HG03066 (cell line): ENCODE measurements at regions not wholly inside any gene's neighbourhood (a gene's known extent, or its start where the extent isn't known, plus 50 kb on each side); places are given as distances from the start of the nearest gene placed in this dataset.

ENCODE experiments used
- ATAC-seq: cut with Tn5 transposase; IDR thresholded peaks from one replicate; pipeline ENCODE4 v1.9.1; 2021; ENCODE audit warnings: low read depth; ENCODE audit not compliant: unreplicated experiment

DNA sequence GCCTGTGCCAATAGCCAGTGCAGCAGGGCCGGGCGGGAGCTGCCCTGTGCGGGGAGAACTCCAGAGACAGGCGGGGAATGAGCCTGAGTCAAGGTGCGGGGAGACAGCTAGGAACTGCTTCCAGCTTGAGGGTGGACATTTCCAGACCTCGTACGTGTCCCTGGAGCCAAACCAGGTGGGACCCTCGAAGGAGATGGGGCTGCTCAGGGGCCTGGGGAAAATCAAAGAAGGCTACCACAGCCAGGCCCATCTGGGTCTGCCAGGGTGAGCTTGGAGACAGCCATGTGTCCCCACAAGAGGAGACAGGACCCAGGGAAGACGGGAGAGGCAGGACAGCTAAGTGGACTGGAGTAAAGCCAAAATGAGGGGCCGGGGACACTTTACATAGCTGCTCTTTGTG, 504.9 kb upstream of the MGMT start:
- ATAC-seq, result no peak

DNA sequence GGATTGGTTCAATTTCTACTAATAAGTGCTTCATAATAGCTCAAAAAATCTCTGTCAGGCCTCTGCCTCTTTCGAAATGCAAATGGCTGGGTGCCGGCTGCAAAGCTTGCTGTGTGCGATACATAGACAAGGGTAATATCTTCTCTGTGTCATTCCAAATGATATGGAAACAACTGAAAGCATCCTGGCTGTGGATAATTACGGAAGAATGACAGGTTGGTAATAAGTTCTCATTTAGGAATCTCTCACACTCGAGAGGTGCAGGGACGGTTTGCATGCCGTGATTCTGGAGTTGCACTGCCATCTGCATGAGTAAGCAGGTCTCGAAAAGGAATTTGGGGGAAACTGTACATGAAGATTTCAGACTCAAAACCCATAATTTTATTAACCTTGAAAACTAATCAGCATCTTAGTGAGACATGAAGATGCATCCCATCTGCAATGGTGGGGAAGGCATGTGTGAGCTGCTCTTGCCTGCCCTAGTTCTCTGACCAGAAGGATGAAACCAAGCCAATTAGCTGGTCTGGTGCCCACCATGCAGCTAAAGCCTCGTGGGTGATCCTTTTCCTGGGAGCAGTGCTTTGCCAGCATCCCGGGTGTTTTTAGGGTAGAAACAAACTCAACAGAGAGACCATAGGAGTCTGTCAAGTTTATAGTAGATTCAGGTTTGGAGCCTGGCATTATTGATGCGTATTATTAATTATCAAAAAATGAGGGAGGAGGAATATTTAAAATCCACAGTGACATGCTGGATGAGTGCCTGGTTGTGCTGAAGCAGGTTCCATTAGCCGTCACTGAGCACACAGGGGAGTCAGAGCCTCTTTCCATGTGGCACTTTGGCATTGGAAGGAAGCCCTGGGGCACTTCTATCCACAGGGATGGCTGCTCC, 503.6 kb upstream of the MGMT start:
- ATAC-seq, result no peak

DNA sequence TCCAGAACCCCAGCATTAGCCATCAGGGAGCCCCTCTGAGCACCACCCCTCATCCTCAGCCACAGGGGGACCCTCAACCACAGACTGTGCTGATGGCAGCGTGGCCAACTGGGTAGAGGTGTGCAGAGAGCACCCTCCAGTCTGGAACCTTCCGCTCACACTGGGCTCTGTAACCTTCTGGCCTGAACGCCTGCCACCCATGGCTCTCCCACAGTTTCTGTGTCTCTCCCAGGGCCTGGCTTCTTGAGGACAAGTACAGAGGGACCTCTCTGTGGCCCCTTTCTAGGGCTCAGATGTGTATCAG, 503.0 kb upstream of the MGMT start:
- no peak for ATAC-seq

DNA sequence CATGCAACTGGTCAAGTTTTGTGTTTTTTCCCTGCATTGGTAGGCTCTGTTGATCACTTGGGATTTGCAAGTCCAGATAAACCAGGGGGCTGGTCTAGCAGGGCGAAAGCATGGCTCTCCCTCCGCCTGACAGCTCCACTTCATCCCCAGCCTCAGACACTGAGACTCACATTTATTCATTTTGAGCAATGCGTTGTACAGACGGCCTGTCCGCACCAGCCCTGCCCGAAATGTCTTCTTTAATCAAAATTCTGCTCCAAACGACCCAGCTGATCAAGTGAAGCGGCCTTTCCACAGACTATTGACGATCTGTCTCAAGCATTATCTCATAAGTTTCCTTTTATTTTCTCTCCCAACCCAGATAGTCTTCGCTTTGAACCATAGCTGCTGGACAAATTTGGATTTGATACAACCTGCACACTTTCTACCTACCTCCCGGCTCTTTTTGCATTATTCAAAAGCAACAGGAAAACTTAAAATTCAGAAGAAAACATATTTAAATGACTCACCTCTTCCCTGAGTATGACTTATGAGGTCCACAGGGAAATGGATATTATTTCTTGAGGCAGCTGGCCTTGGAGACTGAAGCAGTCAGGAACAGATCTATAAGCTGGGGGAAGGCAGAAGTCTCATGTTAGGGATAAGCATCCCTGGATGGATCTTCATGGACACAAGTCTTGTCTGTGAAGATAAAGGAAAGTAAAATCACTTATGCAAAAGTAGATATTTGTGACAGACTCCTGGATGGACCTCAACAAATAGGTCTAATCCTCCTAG, 498.9 kb upstream of the MGMT start:
- no peak for ATAC-seq

DNA sequence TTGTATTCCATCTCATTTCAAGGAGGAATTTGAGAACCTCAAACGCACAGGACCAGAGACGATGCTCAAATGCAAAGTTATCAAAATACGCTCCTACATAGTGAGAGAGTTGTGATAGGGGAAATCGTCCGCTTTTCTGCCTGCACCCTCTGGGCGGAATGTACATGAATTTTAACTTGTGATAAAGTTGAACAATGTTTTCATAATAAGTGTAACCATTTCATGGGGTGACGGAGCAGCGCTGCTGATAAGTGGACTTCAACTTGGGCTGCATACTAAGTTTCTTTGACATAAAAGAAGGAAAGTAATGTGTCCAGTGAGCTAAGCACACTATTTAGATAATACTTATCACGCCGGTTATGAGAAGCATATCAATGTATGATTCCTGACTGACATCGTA, 497.5 kb upstream of the MGMT start:
- ATAC-seq, result no peak

DNA sequence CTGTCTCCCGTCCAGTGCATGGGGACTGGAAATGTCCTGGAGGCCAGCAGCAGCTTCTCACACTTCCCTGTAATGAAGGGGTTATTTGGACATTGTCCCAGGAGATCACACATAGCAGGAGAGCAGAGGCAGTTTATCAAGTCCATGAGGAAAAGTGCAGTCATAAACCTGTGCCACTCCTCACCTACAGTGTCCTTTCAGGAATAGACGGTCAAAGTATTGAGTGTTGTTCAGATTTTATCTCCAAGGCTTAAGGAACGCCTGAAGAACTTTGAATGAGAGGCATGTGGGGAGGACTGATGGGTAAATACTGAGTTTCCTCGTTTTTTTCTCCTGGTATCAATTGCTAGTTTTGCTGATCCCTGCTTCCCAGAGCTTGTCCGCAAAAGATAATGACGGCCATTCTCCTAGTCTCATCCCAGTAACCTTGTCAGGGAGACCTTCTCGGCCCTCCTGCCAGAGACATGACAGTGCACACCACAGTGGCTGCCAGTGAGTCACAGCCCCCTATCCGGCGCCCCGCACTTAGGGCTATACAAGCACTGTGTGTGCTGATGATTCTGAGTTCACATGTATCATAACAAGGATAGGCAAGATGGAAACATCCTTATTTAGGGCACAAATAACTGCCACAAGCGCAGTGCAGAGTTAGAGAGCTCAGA, 495.5 kb upstream of the MGMT start:
- no peak for ATAC-seq

DNA sequence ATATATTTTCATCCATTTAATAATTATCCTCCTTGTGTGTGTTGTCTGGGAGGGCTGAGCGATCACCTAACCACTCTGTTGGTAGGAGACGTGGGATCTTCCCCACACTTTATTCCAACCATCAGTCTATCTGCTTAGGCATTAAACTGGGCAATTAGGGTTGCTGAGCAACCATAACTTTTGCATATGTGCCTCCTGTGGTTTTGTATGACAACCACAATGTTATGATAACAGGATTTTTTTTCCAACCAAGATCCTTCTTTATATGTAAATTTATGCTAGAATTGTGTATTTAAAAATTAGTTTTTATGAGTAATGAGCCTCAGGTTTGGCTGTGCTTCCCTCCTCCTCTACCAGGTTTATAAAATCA, 495.0 kb upstream of the MGMT start:
- ATAC-seq, result no peak

DNA sequence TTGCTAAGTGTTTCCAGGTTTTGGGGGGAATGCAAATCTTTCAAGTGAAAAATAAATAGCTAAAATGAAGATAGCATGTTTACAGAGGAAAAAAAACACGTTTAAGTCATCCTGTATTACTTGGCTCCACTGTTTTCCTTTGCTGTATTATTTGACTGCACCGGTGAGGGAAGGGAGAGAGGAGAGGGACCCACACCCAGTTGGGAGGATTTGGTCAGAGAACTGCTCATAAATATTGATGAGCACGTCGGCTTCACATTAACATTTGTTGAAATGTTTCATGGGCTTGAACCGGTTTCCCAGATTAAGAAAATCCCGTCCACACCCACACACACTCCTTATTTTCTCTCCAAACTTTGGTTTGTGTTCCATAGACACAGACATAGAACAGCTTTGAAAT, 493.8 kb upstream of the MGMT start:
- ATAC-seq, result no peak

DNA sequence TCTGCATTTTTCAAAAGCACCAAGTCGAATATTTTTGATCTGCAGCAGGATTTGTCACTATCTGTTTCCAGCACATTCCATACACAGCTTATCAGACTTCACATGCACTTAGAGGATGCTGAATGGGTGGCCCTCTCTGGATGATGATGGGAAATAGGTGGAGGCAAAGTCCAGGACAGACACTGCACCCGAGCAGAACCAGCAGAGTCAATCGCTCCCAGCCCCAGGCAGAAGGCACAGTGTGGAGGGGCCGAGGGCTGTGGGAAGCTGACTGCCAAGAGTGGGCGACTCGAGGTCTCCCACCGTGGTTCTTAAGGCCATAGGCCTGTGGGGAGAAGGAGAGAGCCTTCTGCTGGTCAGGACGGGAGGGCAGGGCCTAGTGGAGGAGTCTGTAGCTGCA, 490.2 kb upstream of the MGMT start:
- ATAC-seq, result no peak

DNA sequence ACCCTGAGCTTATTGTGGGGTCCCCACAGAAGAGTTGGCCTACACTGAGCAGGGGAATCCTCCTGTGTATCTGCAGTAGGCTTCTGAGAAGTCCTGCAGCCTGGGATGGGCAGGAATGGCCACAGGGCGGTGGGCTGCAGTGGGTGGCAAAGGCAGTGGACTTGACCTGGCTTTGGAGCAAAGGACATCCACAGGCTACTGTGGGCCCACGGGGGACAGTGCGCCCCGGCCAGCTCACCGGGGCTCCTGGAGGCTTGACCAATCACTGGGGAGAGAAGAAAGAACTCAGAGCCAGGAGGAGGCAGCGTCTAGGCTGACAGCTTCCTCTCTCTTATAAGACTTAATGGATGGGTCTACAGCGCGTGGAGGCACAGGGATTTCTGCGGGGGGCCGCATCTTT, 488.8 kb upstream of the MGMT start:
- no peak for ATAC-seq

DNA sequence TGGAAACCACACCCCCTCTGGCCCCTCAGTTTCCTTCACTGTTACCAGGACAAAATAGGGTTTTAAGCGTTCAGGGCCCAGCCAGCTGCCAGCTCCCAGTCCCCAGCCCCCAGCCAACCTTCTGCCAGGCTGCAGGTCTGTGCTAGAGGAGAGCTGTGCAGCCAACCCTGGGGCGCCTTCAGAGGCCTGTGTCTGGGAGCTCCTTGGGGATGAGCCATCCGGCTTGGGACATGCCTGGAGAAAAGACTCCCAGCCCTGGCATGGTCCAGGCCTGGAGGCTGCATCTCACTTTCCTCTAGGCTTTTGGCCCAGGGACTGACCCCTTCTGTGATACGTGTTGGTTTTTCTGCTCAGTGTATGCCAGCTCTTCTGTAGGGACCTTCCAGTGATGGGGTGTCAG, 487.6 kb upstream of the MGMT start:
- no peak for ATAC-seq

DNA sequence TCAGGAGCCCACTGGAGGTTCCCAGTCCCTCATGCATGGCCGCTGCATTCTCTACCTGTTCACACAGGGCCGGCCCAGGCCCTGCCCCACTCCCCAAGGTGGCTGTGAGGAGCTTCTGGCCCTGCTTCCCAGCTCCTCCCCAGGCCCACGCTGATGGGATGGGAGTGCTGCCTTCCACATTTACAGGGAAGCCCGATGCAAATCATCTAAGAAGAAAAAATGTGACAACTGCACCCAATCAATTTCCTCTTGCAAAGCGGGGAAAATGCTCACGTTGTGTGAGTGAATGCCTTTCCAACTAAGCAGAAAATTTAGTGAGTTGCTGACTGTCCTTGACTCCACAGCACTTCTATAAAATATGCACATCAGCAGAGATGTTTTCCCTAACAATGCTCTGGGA, 485.8 kb upstream of the MGMT start:
- ATAC-seq, result no peak

DNA sequence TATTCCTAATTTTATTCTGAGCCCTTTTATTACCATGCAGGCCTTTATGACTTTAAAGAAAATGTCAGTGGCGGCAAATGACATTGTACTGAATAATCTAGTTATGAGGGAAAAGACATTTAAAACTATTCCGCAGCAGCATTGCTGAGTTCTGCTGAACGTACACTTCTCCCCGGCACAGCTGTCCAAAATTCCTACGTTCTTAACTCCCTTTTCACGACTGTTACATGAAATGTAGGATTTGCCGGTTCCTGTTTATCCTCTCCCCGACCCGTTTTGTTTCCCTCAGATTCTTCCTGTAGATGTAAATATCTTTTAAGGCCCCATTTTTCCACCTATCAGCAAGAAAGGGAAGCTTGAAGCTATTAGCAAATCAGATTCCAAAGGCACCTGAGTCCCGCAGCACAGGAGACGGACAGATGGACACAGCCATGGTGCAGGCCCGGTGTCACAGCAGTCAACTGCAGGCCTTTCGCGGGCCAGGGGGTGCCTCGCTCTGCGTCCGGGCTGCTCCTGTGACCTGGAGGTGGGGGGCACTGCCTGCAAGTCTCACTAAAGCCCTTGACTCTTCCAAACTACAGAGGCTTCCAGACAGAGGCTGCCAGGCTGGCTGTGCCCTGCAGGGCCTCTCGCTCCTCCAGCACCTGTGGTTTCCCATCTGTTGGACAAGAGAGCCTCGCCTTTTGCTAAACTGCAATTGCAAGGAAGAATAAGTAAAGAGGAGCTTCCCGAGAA, 485.0 kb upstream of the MGMT start:
- ATAC-seq, result no peak

DNA sequence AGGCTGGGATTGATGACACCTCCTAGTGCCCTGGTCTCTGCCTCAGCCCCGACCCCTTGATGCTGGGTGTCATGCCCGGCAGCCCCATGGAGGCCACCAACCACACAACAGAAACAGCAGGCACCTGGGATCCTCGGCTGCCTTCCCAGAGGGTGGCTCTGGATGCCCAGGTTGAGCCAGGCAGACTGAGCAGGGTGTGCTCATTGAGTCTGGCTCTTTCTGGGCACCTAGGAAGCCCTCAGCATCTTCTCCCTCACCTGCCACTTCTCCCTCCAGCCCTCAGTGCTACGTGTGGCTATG, 484.5 kb upstream of the MGMT start:
- no peak for ATAC-seq

DNA sequence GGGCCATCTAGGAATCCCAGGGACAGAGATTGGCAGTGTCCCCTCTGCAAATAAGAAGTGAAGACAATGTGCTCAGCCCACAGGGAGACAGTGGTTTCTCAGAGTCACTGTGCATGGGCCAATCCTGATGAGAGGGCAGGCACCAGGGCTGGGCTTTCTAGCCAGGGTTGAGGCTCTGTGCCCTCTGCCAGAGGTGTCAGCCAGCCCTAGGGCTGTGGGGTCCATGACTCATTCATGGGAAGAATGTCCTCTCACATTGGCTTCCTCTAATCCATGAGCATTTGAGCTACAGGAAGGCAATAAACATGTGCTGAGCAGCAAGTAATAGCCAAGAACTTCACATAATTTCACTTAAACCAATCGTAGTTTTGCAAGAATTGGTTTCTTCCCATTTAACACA, 482.0 kb upstream of the MGMT start:
- no peak for ATAC-seq

DNA sequence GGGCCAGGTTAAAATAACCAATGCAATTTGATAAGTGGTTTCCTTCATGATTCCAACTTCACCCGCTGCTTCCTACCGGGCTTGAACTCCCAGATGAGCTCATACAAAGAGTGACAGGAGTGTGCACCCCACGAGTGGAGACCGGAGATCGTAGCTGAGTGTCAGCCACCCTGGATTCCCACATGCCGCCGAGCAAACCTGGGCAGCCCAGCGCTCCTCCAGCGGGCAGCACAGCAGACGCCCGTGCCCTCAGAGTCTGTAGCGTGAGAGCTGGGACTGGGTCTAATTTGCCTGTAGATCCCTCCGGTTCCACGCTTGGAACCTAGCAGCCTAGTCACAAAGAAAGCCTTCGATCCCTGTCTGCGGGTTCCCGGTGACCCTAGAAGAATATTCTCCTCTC, 476.1 kb upstream of the MGMT start:
- no peak for ATAC-seq

DNA sequence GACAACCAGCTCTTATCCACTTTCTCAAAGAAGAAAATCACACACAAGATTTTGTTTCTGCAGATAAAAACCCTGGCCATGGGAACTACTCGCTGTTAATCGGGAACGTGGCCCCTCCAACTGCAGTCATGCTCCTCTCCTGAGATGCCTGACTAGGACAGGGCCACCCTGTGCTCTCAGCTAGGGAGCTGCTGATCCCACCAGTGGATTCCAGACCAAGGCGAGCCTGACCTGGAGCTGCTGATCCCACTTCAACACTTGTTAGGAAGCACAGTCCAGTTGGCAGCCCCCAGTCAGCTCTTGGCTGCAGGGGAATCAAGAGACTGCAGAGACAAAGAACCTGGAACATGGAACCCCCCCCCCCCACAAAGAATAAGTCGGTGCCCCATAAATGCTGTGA, 474.3 kb upstream of the MGMT start:
- no peak for ATAC-seq

DNA sequence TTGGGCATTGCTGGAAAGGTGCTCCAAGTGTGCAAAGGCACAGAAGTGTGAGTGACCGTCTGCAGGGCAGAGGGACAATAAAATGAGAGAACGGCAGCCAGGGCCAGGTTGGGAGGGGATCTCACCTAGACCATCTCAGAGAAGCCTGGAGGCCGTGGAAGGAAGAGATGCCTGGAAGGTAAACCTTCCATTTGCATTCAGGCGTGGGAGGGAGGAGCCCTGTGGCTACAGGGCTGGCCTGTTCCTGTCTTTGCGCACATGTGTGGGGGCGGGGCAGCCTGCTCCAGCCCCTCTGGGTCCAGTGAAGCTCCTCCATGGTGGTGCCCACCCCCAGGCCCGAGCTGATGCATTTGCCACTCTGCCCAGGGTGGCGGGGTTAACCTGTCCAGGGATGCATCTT, 473.6 kb upstream of the MGMT start:
- ATAC-seq, result no peak

DNA sequence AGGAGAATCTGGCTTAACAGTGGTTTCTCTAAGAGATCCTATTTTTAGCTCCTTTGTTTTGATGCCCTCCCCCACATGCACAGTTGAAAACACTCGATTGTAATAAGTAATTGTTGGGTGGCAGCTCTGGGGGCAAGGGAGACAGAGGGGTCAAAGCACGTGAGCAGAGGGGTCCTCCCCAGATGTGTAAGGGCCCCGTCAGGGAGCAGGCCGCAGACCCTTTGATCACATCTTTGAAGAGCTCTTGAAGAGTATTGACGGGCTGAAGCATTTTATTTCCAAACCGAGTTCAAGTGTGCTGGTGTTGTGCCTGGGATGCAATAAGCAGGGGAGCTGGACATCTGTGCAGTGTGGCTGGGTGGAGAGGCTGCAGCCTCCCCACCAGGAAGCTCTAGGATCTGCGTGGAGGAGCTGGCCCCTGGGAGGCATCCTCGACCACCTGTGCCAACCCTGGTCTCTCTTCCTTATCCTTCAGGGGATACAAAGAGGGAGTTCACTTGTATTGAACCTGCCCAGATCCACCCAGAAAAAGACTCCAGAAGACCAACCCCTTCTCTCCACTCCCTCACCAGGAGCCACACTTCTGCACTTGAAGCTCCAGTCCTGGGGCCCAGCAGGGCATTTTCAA, 473.0 kb upstream of the MGMT start:
- ATAC-seq, result no peak

DNA sequence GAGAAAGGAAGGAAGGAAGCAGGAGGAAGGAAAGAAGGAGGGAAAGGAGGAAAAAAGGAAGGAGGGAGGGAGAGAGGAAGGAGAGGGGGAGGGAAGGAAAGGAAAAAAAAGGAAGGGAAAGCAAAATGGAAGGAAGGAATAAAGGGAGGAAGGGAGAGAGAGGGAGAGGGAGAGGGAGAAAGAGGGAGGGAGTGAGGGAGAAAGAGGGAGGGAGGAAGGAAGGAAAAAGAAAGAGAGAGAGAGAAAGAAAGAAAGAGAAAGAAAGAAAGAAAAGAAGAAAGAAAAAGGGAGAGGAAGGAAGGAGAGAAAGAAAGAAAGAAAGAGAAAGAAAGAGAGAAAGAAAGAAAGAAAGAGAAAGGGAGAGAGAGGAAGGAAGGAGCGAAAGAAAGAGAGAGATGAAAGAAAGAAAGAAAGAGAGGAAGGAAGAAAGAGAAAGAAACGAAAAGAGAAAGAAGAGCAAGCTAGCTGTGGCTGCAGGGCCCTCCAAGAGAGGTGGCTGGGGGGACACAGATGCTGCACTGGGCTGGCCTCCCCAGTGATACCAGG, 472.4 kb upstream of the MGMT start:
- no peak for ATAC-seq

DNA sequence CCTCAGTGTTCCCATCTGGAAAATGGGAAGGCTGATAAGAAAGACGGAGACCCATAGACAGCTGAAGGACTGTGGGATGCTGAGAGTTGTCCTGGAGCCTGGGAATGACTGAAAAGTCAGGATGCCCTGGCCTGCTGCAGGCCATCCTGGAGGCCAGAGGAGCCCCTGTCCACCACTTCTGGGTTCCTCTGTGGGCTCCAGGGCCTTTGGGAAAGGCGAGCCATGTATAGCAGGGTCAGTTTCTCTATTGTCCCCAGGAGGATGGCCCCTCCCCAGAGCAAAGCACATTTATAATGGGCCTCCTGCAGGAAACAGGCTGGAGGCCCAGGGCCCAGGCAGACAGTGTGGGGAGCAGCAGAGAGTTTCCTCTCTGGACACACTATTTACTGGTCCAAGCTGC, 471.4 kb upstream of the MGMT start:
- no peak for ATAC-seq
